Activated CD8-positive, alpha-beta memory T cell treated with anti-CD3 and anti-CD28 coated beads, Interleukin-2, amount 50 U/mL, for 24 hours (primary cell): ENCODE measurements at regions not wholly inside any gene's neighbourhood (a gene's known extent, or its start where the extent isn't known, plus 50 kb on each side); places are given as distances from the start of the nearest gene placed in this dataset.

Experiments used
- DNase-seq: peaks from one replicate; pipeline ENCODE4 v3.0.0-alpha.2; 2020; ENCODE audit errors: extremely low read depth

GRCh38 chr5:14090755-14091154 is 52.4 kb upstream of the TRIO start:
- DNase-seq = no peak

- DNase-seq = no peak
These were observed 52.9 kb upstream of the TRIO start for GRCh38 chr5:14090290-14090689.

GRCh38 chr5:14089198-14089597 is 53.9 kb upstream of the TRIO start:
- DNase-seq = no peak

- DNase-seq = no peak
These were observed 56.9 kb upstream of the TRIO start for GRCh38 chr5:14086261-14086660.

- no peak for DNase-seq
These were observed 60.2 kb upstream of the TRIO start for GRCh38 chr5:14082973-14083372.

- no peak for DNase-seq
These were observed 60.6 kb upstream of the TRIO start for GRCh38 chr5:14082523-14082922.

GRCh38 chr5:14081791-14082190 is 61.4 kb upstream of the TRIO start:
- no peak for DNase-seq

GRCh38 chr5:14078716-14079115 is 64.4 kb upstream of the TRIO start:
- no peak for DNase-seq

- DNase-seq = no peak
These were observed 65.6 kb upstream of the TRIO start for GRCh38 chr5:14077501-14077900.

GRCh38 chr5:14076561-14076960 is 66.6 kb upstream of the TRIO start:
- no peak for DNase-seq

GRCh38 chr5:14075937-14076336 is 67.2 kb upstream of the TRIO start:
- DNase-seq = no peak

GRCh38 chr5:14071433-14071832 is 71.7 kb upstream of the TRIO start:
- no peak for DNase-seq

GRCh38 chr5:14069021-14069420 is 74.1 kb upstream of the TRIO start:
- no peak for DNase-seq

- DNase-seq = no peak
These were observed 75.0 kb upstream of the TRIO start for GRCh38 chr5:14068136-14068535.

- DNase-seq = no peak
These were observed 76.8 kb upstream of the TRIO start for GRCh38 chr5:14066326-14066725.

GRCh38 chr5:14064841-14065240 is 78.3 kb upstream of the TRIO start:
- no peak for DNase-seq

GRCh38 chr5:14063691-14064090 is 79.5 kb upstream of the TRIO start:
- no peak for DNase-seq

GRCh38 chr5:14063138-14063537 is 80.0 kb upstream of the TRIO start:
- DNase-seq = no peak

- DNase-seq = no peak
These were observed 81.0 kb upstream of the TRIO start for GRCh38 chr5:14062178-14062577.

- DNase-seq = no peak
These were observed 82.0 kb upstream of the TRIO start for GRCh38 chr5:14061106-14061505.

- no peak for DNase-seq
These were observed 82.9 kb upstream of the TRIO start for GRCh38 chr5:14060218-14060617.

GRCh38 chr5:14059810-14060209 is 83.3 kb upstream of the TRIO start:
- no peak for DNase-seq

GRCh38 chr5:14057289-14057688 is 85.9 kb upstream of the TRIO start:
- no peak for DNase-seq

GRCh38 chr5:14056039-14056438 is 87.1 kb upstream of the TRIO start:
- no peak for DNase-seq
